ENCODE measurements at regions not wholly inside any gene's neighbourhood (a gene's known extent, or its start where the extent isn't known, plus 50 kb on each side); places are given as distances from the start of the nearest gene placed in this dataset.

GRCh38 chr2:4465671-4466070, 762.3 kb downstream of the DCDC2C start:
- intact Hi-C loops (cut with micrococcal nuclease; ENCODE audit: unreplicated experiment) = no loop called here
- peaks cover 5% of the 10 kb centered on the region; the same call in 1 of the 2 replicates for H3K9me2 ChIP-seq (ENCODE audit: insufficient read depth)
- no TSS peak for BruUV-seq (replicated peaks)

GRCh38 chr2:4475618-4476017, 772.2 kb downstream of the DCDC2C start:
- H3K36me3 ChIP-seq (ENCODE audit: low read depth) = no peaks in the 10 kb centered on the region
- POLR2A ChIA-PET (ENCODE audit: unreplicated experiment) = no interaction called here
- CTCF ChIA-PET = no interaction called here
- no peak overlapping the region for H3K4me2 ChIP-seq
- H3K27ac ChIP-seq = no peak overlapping the region
- no peaks in the 10 kb centered on the region for H3K79me2 ChIP-seq (ENCODE audit: low read depth)
- no peak for DNase-seq
- H2AFZ ChIP-seq = no peak overlapping the region
- H3K9me3 ChIP-seq (ENCODE audit: insufficient read depth, low read depth) = no peaks in the 10 kb centered on the region
- H3K9me2 ChIP-seq (ENCODE audit: insufficient read depth) = no peaks in the 10 kb centered on the region
- no peaks in the 10 kb centered on the region for H3K27me3 ChIP-seq (ENCODE audit: insufficient read depth, low read depth)
- no peaks in the 10 kb centered on the region for H4K20me1 ChIP-seq (ENCODE audit: insufficient read depth)
- no peaks in the 10 kb centered on the region for H3F3A ChIP-seq (ENCODE audit: insufficient read depth, low read depth)
- no peaks in the 10 kb centered on the region for H3K4me1 ChIP-seq (replicated peaks; ENCODE audit: insufficient read depth)
- intact Hi-C loops (cut with micrococcal nuclease; ENCODE audit: unreplicated experiment) = no loop called here
- no peak overlapping the region for H3K4me3 ChIP-seq
- no TSS peak for BruUV-seq (replicated peaks)
- TF ChIP-seq CTCF (conservative IDR thresholded peaks at IDR 0.05) (no peak), EZH2 (IDR thresholded peaks at IDR 0.05; ENCODE audit: low read depth) (no peak)

More at GRCh38 chr2:4465671-4466070, 762.3 kb downstream of the DCDC2C start:
- H3K79me2 ChIP-seq (ENCODE audit: low read depth) = no peaks in the 10 kb centered on the region
- POLR2A ChIA-PET (ENCODE audit: unreplicated experiment) = no interaction called here
- H3F3A ChIP-seq (ENCODE audit: insufficient read depth, low read depth) = no peaks in the 10 kb centered on the region
- TF ChIP-seq CTCF (conservative IDR thresholded peaks at IDR 0.05) = no peak
- no peak for TF ChIP-seq EZH2 (IDR thresholded peaks at IDR 0.05; ENCODE audit: low read depth)
- DNase-seq = no peak
- CTCF ChIA-PET = no interaction called here
- no peaks in the 10 kb centered on the region for H3K36me3 ChIP-seq (ENCODE audit: low read depth)
- no peaks in the 10 kb centered on the region for H3K27me3 ChIP-seq (ENCODE audit: insufficient read depth, low read depth)
- no peak overlapping the region for H3K27ac ChIP-seq
- H4K20me1 ChIP-seq (ENCODE audit: insufficient read depth) = peaks cover 6% of the 10 kb centered on the region; the same call in 1 of the 2 replicates
- H3K4me2 ChIP-seq = no peak overlapping the region
- H3K9me3 ChIP-seq (ENCODE audit: insufficient read depth, low read depth) = no peaks in the 10 kb centered on the region; the same call in 1 of the 2 replicates
- no peak overlapping the region for H3K4me3 ChIP-seq
- no peaks in the 10 kb centered on the region for H3K4me1 ChIP-seq (replicated peaks; ENCODE audit: insufficient read depth)
- no peak overlapping the region for H2AFZ ChIP-seq

- Histone ChIP-seq H3K79me2 (ENCODE audit: low read depth) (no peaks in the 10 kb centered on the region), H3K27ac (no peak overlapping the region), H3K27me3 (ENCODE audit: insufficient read depth, low read depth) (no peaks in the 10 kb centered on the region), H3K4me1 (replicated peaks; ENCODE audit: insufficient read depth) (no peaks in the 10 kb centered on the region), H4K20me1 (ENCODE audit: insufficient read depth) (no peaks in the 10 kb centered on the region), H3K36me3 (ENCODE audit: low read depth) (no peaks in the 10 kb centered on the region), H3K4me2 (no peak overlapping the region), H3K9me2 (ENCODE audit: insufficient read depth) (no peaks in the 10 kb centered on the region; the same call in 1 of the 2 replicates), H3K4me3 (no peak overlapping the region), H3K9me3 (ENCODE audit: insufficient read depth, low read depth) (no peaks in the 10 kb centered on the region), H2AFZ (no peak overlapping the region), H3F3A (ENCODE audit: insufficient read depth, low read depth) (no peaks in the 10 kb centered on the region)
- no TSS peak for BruUV-seq (replicated peaks)
- DNase-seq = no peak
- ChIA-PET CTCF (no interaction called here), POLR2A (ENCODE audit: unreplicated experiment) (no interaction called here)
- TF ChIP-seq CTCF (conservative IDR thresholded peaks at IDR 0.05) = no peak
- TF ChIP-seq EZH2 (IDR thresholded peaks at IDR 0.05; ENCODE audit: low read depth) = no peak
- intact Hi-C loops (cut with micrococcal nuclease; ENCODE audit: unreplicated experiment) = no loop called here
Observed at GRCh38 chr2:4483050-4483449, 779.7 kb downstream of the DCDC2C start.
